T-cell (primary cell): ENCODE measurements at regions not wholly inside any gene's neighbourhood (a gene's known extent, or its start where the extent isn't known, plus 50 kb on each side); places are given as distances from the start of the nearest gene placed in this dataset.
A peak's percentile ranks its signal among the peaks of the same experiment; 100 is the strongest.
"Not testable (repeated sequence)": the region's sequence is repeated elsewhere in the genome, so short reads cannot be mapped to it uniquely, and the experiment has no call there.

Experiments used
- ATAC-seq, 4 experiments: fragments of 200-7000 bp in 3 of 4; fragments of 150-1000 bp in 1 of 4; cut with Tn5 transposase; replicated peaks in 1 of 4; 1 replicate in 3 of 4; 2 replicates in 1 of 4; pipeline ENCODE4 v1.10.0; 2021; ENCODE audit warnings: moderate library complexity in 3 of 4, mild to moderate bottlenecking in 2 of 4, moderate number of reproducible peaks in 1 of 4
- CTCF ChIA-PET, 2 donors: fragments of 300-600 bp; sonication (Branson Sonifier 250); formaldehyde crosslinking; loops; one replicate each; lab custom pipeline; 2022; ENCODE audit warnings: antibody characterized with exemption in 2 of 2; lab: Charles Lee
- POLR2A ChIA-PET, 2 donors: fragments of 300-600 bp; sonication (Branson Sonifier 250); formaldehyde crosslinking; loops; one replicate each; lab custom pipeline; 2022; ENCODE audit warnings: antibody characterized with exemption in 2 of 2; lab: Charles Lee
- DNase-seq, 35 experiments: peaks; one replicate each; pipeline versions ENCODE4 v3.0.0 to v3.0.0-alpha.2; 2013 to 2023
- H3K27ac ChIP-seq: one replicate; pipeline ENCODE4 v1.5.1; 2013; ENCODE audit warnings: low read length
- H3K27me3 ChIP-seq, 2 experiments: replicated peaks in 1 of 2; 1 replicate in 1 of 2; 2 replicates in 1 of 2; pipeline versions ENCODE4 v1.6.1 to v1.7.0; 2013; ENCODE audit warnings: low read length in 1 of 2, mixed read lengths in 1 of 2; ENCODE audit not compliant: control insufficient read depth in 2 of 2, insufficient read depth in 2 of 2; ENCODE audit errors: extremely low read depth in 1 of 2
- H3K36me3 ChIP-seq, 2 donors: 1 replicate in 1 of 2; 2 replicates in 1 of 2; pipeline versions ENCODE4 v1.6.1 to v1.7.0; 2013; ENCODE audit warnings: low read length in 1 of 2; ENCODE audit not compliant: control insufficient read depth in 2 of 2, insufficient read depth in 1 of 2; ENCODE audit errors: extremely low read depth in 1 of 2
- H3K4me1 ChIP-seq, 2 experiments: 1 replicate in 1 of 2; 2 replicates in 1 of 2; pipeline versions ENCODE4 v1.6.1 to v1.7.0; 2013; ENCODE audit warnings: low read length in 2 of 2, mixed read lengths in 1 of 2; ENCODE audit not compliant: insufficient read depth in 2 of 2, control insufficient read depth in 1 of 2; ENCODE audit errors: extremely low read depth in 1 of 2
- H3K4me3 ChIP-seq, 2 donors: 1 replicate in 1 of 2; 2 replicates in 1 of 2; pipeline versions ENCODE4 v1.5.1 to v1.7.0; 2013; ENCODE audit warnings: mild to moderate bottlenecking in 2 of 2, low read length in 1 of 2, moderate library complexity in 1 of 2; ENCODE audit not compliant: control insufficient read depth in 1 of 2; ENCODE audit errors: extremely low read depth in 1 of 2
- H3K9me3 ChIP-seq: 2 replicates; pipeline ENCODE4 v1.7.0; 2013
- H3K27ac Mint-ChIP-seq, 2 donors: one replicate each; pipeline ENCODE4 v1.8.0; 2020 to 2021; ENCODE audit warnings: mild to moderate bottlenecking in 2 of 2, mixed read lengths in 2 of 2
- H3K27me3 Mint-ChIP-seq, 2 donors: one replicate each; pipeline ENCODE4 v1.8.0; 2021 to 2022; ENCODE audit warnings: mixed read lengths in 2 of 2
- H3K36me3 Mint-ChIP-seq: one replicate; pipeline ENCODE4 v1.8.0; 2021; ENCODE audit warnings: mixed read lengths
- H3K4me1 Mint-ChIP-seq, 3 donors: one replicate each; pipeline ENCODE4 v1.8.0; 2020 to 2022; ENCODE audit warnings: mixed read lengths in 3 of 3, mild to moderate bottlenecking in 1 of 3
- H3K4me3 Mint-ChIP-seq, 3 donors: one replicate each; pipeline ENCODE4 v1.8.0; 2020 to 2022; ENCODE audit warnings: mild to moderate bottlenecking in 3 of 3, mixed read lengths in 3 of 3, moderate library complexity in 3 of 3
- H3K9me3 Mint-ChIP-seq, 3 donors: one replicate each; pipeline ENCODE4 v1.8.0; 2020 to 2022; ENCODE audit warnings: mixed read lengths in 3 of 3
- whole genome bisulfite sequencing: methylation state at CpG from one replicate; pipeline ENCODE4 v1.1.5; 2013; ENCODE audit warnings: missing lambda C conversion rate; ENCODE audit not compliant: insufficient coverage; 5-methylcytosine and 5-hydroxymethylcytosine counted together

- H3K9me3 Mint-ChIP-seq = no peaks in the 10 kb centered on the region
These were observed 108.4 kb upstream of the SPATA12 start for GRCh38 chr3:56952061-56952460.

GRCh38 chr3:56951366-56951765, 109.1 kb upstream of the SPATA12 start:
- Mint-ChIP-seq H3K4me3 (no peak overlapping the region), H3K27me3 (no peaks in the 10 kb centered on the region), H3K27ac (no peak overlapping the region), H3K9me3 (peaks cover 0 to 3% (median 0%) of the 10 kb centered on the region in 3 donors), H3K36me3 (no peaks in the 10 kb centered on the region), H3K4me1 (peaks cover 0 to 2% (median 0%) of the 10 kb centered on the region in 3 donors)
- H3K27ac ChIP-seq = no peak overlapping the region
- H3K4me3 ChIP-seq = no peak overlapping the region
- ChIA-PET POLR2A (interaction anchor here in 1 of 2 donors (0.9 kb wide), 1 partner anchor 222 kb away, joined by 3 read pairs; no protein-coding TSS in a partner anchor), CTCF (no interaction called here)
- ATAC-seq = no peak
- H3K27me3 ChIP-seq = no peaks in the 10 kb centered on the region
- no peak for DNase-seq
- H3K4me1 ChIP-seq = no peaks in the 10 kb centered on the region
- no peaks in the 10 kb centered on the region for H3K36me3 ChIP-seq
- no peaks in the 10 kb centered on the region for H3K9me3 ChIP-seq
- no CpG with 5 or more reads among the region's 1 CpG for WGBS

More at GRCh38 chr3:56952061-56952460, 108.4 kb upstream of the SPATA12 start:
- POLR2A ChIA-PET = interaction anchor here in 1 of 2 donors (0.9 kb wide), 1 partner anchor 221 kb away, joined by 3 read pairs; no protein-coding TSS in a partner anchor
- ATAC-seq (no peak), DNase-seq (no peak)
- CTCF ChIA-PET = interaction anchor here in 1 of 2 donors (0.5 kb wide), 1 partner anchor 248 kb away, joined by 3 read pairs; no protein-coding TSS in a partner anchor
- Mint-ChIP-seq H3K27me3 (no peaks in the 10 kb centered on the region), H3K4me3 (no peak overlapping the region), H3K36me3 (no peaks in the 10 kb centered on the region), H3K4me1 (no peaks in the 10 kb centered on the region), H3K27ac (no peak overlapping the region)
- Histone ChIP-seq H3K27ac (no peak overlapping the region), H3K4me1 (no peaks in the 10 kb centered on the region), H3K27me3 (no peaks in the 10 kb centered on the region), H3K9me3 (no peaks in the 10 kb centered on the region), H3K36me3 (no peaks in the 10 kb centered on the region), H3K4me3 (no peak overlapping the region)
- WGBS = no CpG with 5 or more reads among the region's 1 CpG

- POLR2A ChIA-PET = interaction anchor here in 1 of 2 donors (0.6 kb wide), 1 partner anchor 24 kb away, joined by 5 read pairs; no protein-coding TSS in a partner anchor
- H3K9me3 Mint-ChIP-seq, H3K27ac ChIP-seq, H3K27me3 Mint-ChIP-seq, H3K4me3 ChIP-seq, CTCF ChIA-PET, H3K36me3 ChIP-seq, H3K27me3 ChIP-seq, H3K4me1 ChIP-seq, H3K9me3 ChIP-seq, H3K36me3 Mint-ChIP-seq: not testable (repeated sequence)
- Mint-ChIP-seq H3K27ac (peak overlapping the region in 1 of 2 donors; percentile 48), H3K4me1 (peaks cover 27 to 35% (median 29%) of the 10 kb centered on the region in 3 donors), H3K4me3 (peak overlapping the region in 1 of 3 donors; percentile 38)
- WGBS = 63% methylated on average over 5 of the region's 5 CpGs
- ATAC-seq (peak in 1 of 4 experiments; percentile 19), DNase-seq (peak in 11 of 35 experiments; percentile 6 to 40 (median 18))
These were observed 115.1 kb upstream of the SPATA12 start for GRCh38 chr3:56945378-56945777.

GRCh38 chr3:56942523-56942922, 117.9 kb upstream of the SPATA12 start:
- Mint-ChIP-seq H3K4me1 (peaks cover 27 to 35% (median 29%) of the 10 kb centered on the region in 3 donors), H3K27me3 (no peaks in the 10 kb centered on the region), H3K4me3 (peak overlapping the region; percentile 56 to 65 (median 57)), H3K36me3 (peaks cover 6% of the 10 kb centered on the region), H3K9me3 (peaks cover 0 to 6% (median 2%) of the 10 kb centered on the region in 3 donors), H3K27ac (peak overlapping the region; percentile 83 to 90)
- Histone ChIP-seq H3K4me1 (peaks cover 0 to 4% of the 10 kb centered on the region in 2 experiments), H3K4me3 (no peak overlapping the region), H3K27me3 (no peaks in the 10 kb centered on the region), H3K36me3 (no peaks in the 10 kb centered on the region), H3K9me3 (no peaks in the 10 kb centered on the region), H3K27ac (no peak overlapping the region)
- ATAC-seq (peak in 1 of 4 experiments; percentile 9), DNase-seq (no peak)
- POLR2A ChIA-PET = no interaction called here
- no CpG with 5 or more reads among the region's 2 CpGs for WGBS
- CTCF ChIA-PET = interaction anchor here in 1 of 2 donors (0.8 kb wide), 1 partner anchor 46 kb away, joined by 3 read pairs; no protein-coding TSS in a partner anchor

- no peak overlapping the region for H3K27ac Mint-ChIP-seq
- H3K27me3 ChIP-seq = no peaks in the 10 kb centered on the region
- H3K4me1 Mint-ChIP-seq = peaks cover 28 to 33% (median 30%) of the 10 kb centered on the region in 3 donors
- no peak overlapping the region for H3K27ac ChIP-seq
- no peaks in the 10 kb centered on the region for H3K27me3 Mint-ChIP-seq
- no peaks in the 10 kb centered on the region for H3K36me3 ChIP-seq
- 100% methylated on average over 3 of the region's 4 CpGs for WGBS
- peaks cover 0 to 2% (median 0%) of the 10 kb centered on the region in 3 donors for H3K9me3 Mint-ChIP-seq
- H3K4me1 ChIP-seq = peaks cover 0 to 4% of the 10 kb centered on the region in 2 experiments
- ChIA-PET CTCF (no interaction called here), POLR2A (no interaction called here)
- DNase-seq (no peak), ATAC-seq (no peak)
- no peak overlapping the region for H3K4me3 ChIP-seq
- peaks cover 6% of the 10 kb centered on the region for H3K36me3 Mint-ChIP-seq
- no peaks in the 10 kb centered on the region for H3K9me3 ChIP-seq
- no peak overlapping the region for H3K4me3 Mint-ChIP-seq
These were observed 119.5 kb upstream of the SPATA12 start for GRCh38 chr3:56940976-56941375.

GRCh38 chr3:56940321-56940720, 120.1 kb upstream of the SPATA12 start:
- H3K9me3 Mint-ChIP-seq = peaks cover 0 to 2% (median 0%) of the 10 kb centered on the region in 3 donors
- H3K27me3 ChIP-seq = no peaks in the 10 kb centered on the region
- WGBS = 86% methylated on average over 1 of the region's 4 CpGs
- no peaks in the 10 kb centered on the region for H3K9me3 ChIP-seq
- POLR2A ChIA-PET = no interaction called here
- no peak for ATAC-seq
- H3K4me1 Mint-ChIP-seq = peaks cover 24 to 31% (median 27%) of the 10 kb centered on the region in 3 donors
- no peak for DNase-seq
- CTCF ChIA-PET = no interaction called here
- no peak overlapping the region for H3K27ac Mint-ChIP-seq
- H3K27me3 Mint-ChIP-seq = no peaks in the 10 kb centered on the region
- peaks cover 0 to 1% of the 10 kb centered on the region in 2 experiments for H3K4me1 ChIP-seq
- no peak overlapping the region for H3K4me3 ChIP-seq
- H3K36me3 Mint-ChIP-seq = peaks cover 6% of the 10 kb centered on the region
- H3K27ac ChIP-seq = no peak overlapping the region
- no peak overlapping the region for H3K4me3 Mint-ChIP-seq
- H3K36me3 ChIP-seq = no peaks in the 10 kb centered on the region
